Psoas muscle (tissue), 7 donors: ENCODE measurements at regions not wholly inside any gene's neighbourhood (a gene's known extent, or its start where the extent isn't known, plus 50 kb on each side); places are given as distances from the start of the nearest gene placed in this dataset.
"Not testable (repeated sequence)": the region's sequence is repeated elsewhere in the genome, so short reads cannot be mapped to it uniquely, and the experiment has no call there.

ENCODE experiments used
- ATAC-seq, 4 donors: fragments of 200-7000 bp; cut with Tn5 transposase; one replicate each; pipeline ENCODE4 v1.9.1; 2020; ENCODE audit warnings: moderate library complexity in 3 of 4, mild to moderate bottlenecking in 2 of 4
- DNase-seq, 2 donors: peaks; one replicate each; pipeline ENCODE4 v3.0.0-alpha.2; 2020
- H3K27ac ChIP-seq: fragments of 200-600 bp; one replicate; pipeline ENCODE4 v1.8.0; 2022
- H3K27me3 ChIP-seq, 3 donors: fragments of 200-600 bp in 1 of 3; one replicate each; pipeline versions ENCODE4 v1.6.1 to v1.8.0; 2013 to 2022; ENCODE audit warnings: low read length in 2 of 3, mild to moderate bottlenecking in 2 of 3, moderate library complexity in 1 of 3; ENCODE audit not compliant: insufficient read depth in 3 of 3
- H3K36me3 ChIP-seq, 2 donors: fragments of 200-600 bp in 1 of 2; one replicate each; pipeline versions ENCODE4 v1.6.1 to v1.8.0; 2013 to 2022; ENCODE audit warnings: low read depth in 1 of 2, mild to moderate bottlenecking in 1 of 2, moderate library complexity in 1 of 2; ENCODE audit not compliant: insufficient read depth in 1 of 2
- H3K4me1 ChIP-seq: fragments of 200-600 bp; one replicate; pipeline ENCODE4 v1.8.0; 2022
- H3K4me3 ChIP-seq: fragments of 200-600 bp; one replicate; pipeline ENCODE4 v1.8.0; 2022; ENCODE audit warnings: mild to moderate bottlenecking
- H3K9me3 ChIP-seq: fragments of 200-600 bp; one replicate; pipeline ENCODE4 v1.8.0; 2022
- CTCF ChIP-seq: fragments of 200-600 bp; IDR thresholded peaks from one replicate; pipeline ENCODE4 v1.8.0; 2022; ENCODE audit warnings: antibody characterized with exemption
- WGBS, 3 donors: extraction: QIAGEN DNeasy Blood & Tissue Kit; methylation state at CpG; one replicate each; pipeline versions ENCODE4 v1.1.6 to v1.1.7; 2013; 5-methylcytosine and 5-hydroxymethylcytosine counted together
- intact Hi-C, 2 donors: fragments of 100-400 bp; cut with DNase I; formaldehyde crosslinking; loops; one replicate each; pipeline versions ENCODE4 v1.11.0 to v1.14.2; 2022
- donor health status: healthy with polysubstance abuse.
- donor health status: DM: no; HTN: no; CAD: no; lungs with moderate emphysema.
- donor health status: Bipolar disorder and iron deficiency.
- donor health status: healthy.
- donor health status: DM: yes; HTN: yes; CAD: no.
- donor health status: DM: no; HTN: no; CAD: no.
- donor health status: DM: yes; HTN: yes; CAD: no.

DNA sequence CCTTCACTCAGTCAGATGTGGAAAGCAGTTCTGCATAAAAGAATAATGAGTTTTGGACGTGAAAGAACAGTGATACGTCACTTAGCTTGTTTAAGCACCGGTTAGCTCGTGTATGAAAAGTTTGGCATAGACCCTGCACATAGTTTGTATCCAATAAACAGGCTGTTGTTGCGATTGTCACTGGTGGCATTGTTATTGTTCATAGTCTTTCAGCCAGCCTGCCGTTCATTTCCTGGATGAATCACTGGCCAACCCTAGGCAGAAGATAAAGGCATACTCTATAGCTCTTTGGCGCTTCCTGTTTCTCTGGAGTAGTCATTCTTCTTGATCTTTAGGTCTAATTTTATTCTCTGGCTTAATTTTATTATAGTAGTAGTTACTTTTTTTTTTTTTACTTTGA is 57.8 kb upstream of the ANKRD30A start:
- no peak overlapping the region for H3K27ac ChIP-seq
- TF ChIP-seq CTCF, result no peak
- WGBS, 3 donors, result 84 to 87% (median 85%) methylated on average over 7 of the region's 7 CpGs
- ATAC-seq, result no peak
- no peaks in the 10 kb centered on the region for H3K27me3 ChIP-seq
- H3K36me3 ChIP-seq, result no peaks in the 10 kb centered on the region
- no peak overlapping the region for H3K4me3 ChIP-seq
- intact Hi-C loops, result no loop called here
- no peak for DNase-seq
- no peaks in the 10 kb centered on the region for H3K4me1 ChIP-seq
- no peaks in the 10 kb centered on the region for H3K9me3 ChIP-seq

- ATAC-seq, DNase-seq, H3K4me3 ChIP-seq, intact Hi-C loops, H3K36me3 ChIP-seq, H3K9me3 ChIP-seq, H3K4me1 ChIP-seq, H3K27me3 ChIP-seq, H3K27ac ChIP-seq: not testable (repeated sequence)
- 90 to 94% (median 91%) methylated on average over 16 of the region's 16 CpGs for WGBS, 3 donors
Observed at GRCh38 chr10:37062296-37062695, 63.1 kb upstream of the ANKRD30A start.

- ATAC-seq (no peak), DNase-seq (no peak)
- WGBS, 3 donors, result 20 to 29% (median 21%) methylated on average over 1 of the region's 1 CpG
- TF ChIP-seq CTCF, result no peak
- Histone ChIP-seq H3K27me3 (no peaks in the 10 kb centered on the region), H3K9me3 (no peaks in the 10 kb centered on the region), H3K27ac (no peak overlapping the region), H3K36me3 (no peaks in the 10 kb centered on the region), H3K4me1 (no peaks in the 10 kb centered on the region), H3K4me3 (no peak overlapping the region)
- intact Hi-C loops, result no loop called here
Observed at GRCh38 chr10:37057261-37057660, 68.1 kb upstream of the ANKRD30A start.

GRCh38 chr10:37053476-37053875 is 71.9 kb upstream of the ANKRD30A start:
- TF ChIP-seq CTCF, result no peak
- intact Hi-C loops, result no loop called here
- 58 to 72% (median 69%) methylated on average over 3 of the region's 3 CpGs for WGBS, 3 donors
- Histone ChIP-seq H3K27ac (no peak overlapping the region), H3K27me3 (no peaks in the 10 kb centered on the region), H3K4me3 (no peak overlapping the region), H3K4me1 (no peaks in the 10 kb centered on the region), H3K36me3 (no peaks in the 10 kb centered on the region), H3K9me3 (no peaks in the 10 kb centered on the region)
- ATAC-seq, result no peak
- DNase-seq, result no peak

GRCh38 chr10:37049982-37050381 is 75.4 kb upstream of the ANKRD30A start:
- H3K4me3 ChIP-seq, H3K36me3 ChIP-seq, intact Hi-C loops, H3K27me3 ChIP-seq, H3K9me3 ChIP-seq, H3K4me1 ChIP-seq, DNase-seq, ATAC-seq, H3K27ac ChIP-seq: not testable (repeated sequence)
- 76 to 84% (median 81%) methylated on average over 5 of the region's 5 CpGs for WGBS, 3 donors

GRCh38 chr10:37044319-37044718 is 81.1 kb upstream of the ANKRD30A start:
- H3K9me3 ChIP-seq, H3K4me1 ChIP-seq, H3K27me3 ChIP-seq, H3K27ac ChIP-seq, H3K36me3 ChIP-seq, intact Hi-C loops, DNase-seq, H3K4me3 ChIP-seq, ATAC-seq: not testable (repeated sequence)
- WGBS, 3 donors, result 90 to 93% (median 91%) methylated on average over 10 of the region's 10 CpGs
